HepG2 (cell line): ENCODE measurements at regions not wholly inside any gene's neighbourhood (a gene's known extent, or its start where the extent isn't known, plus 50 kb on each side); places are given as distances from the start of the nearest gene placed in this dataset.
A peak's percentile ranks its signal among the peaks of the same experiment; 100 is the strongest.

ENCODE experiments used
- ATAC-seq: fragments of 200-7000 bp; cut with Tn5 transposase; 3 replicates; pipeline ENCODE4 v1.9.1; 2020; ENCODE audit warnings: mild to moderate bottlenecking, moderate library complexity
- BruUV-seq: library from RNA; stranded (reverse); fragments of 400-500 nt; replicated peaks from 2 replicates; lab custom pipeline; 2021; lab: Mats Ljungman, UMichigan
- CTCF ChIA-PET: fragments of 300-600 bp; formaldehyde crosslinking; extraction: SDS; loops from one replicate; lab custom pipeline; 2021; ENCODE audit warnings: low total read pairs, inconsistent platforms, low intra/inter-chr PET ratio; lab: Yijun Ruan, JAX
- POLR2A ChIA-PET: fragments of 350-600 bp; sonication (Branson Sonifier 250); formaldehyde crosslinking; loops from one replicate; lab custom pipeline; 2020; ENCODE audit warnings: antibody characterized with exemption, inconsistent platforms; lab: Yijun Ruan, JAX
- DNase-seq: peaks from one replicate; pipeline ENCODE4 v3.0.0-alpha.2; 2015; ENCODE audit warnings: low spot score
- FAIRE-seq: peaks from 3 replicates; lab custom pipeline; 2011; peaks lifted over from hg19 to GRCh38; lab: Jason Lieb, UNC
- H2AFZ ChIP-seq: one replicate; pipeline ENCODE4 v1.6.1; 2011; ENCODE audit warnings: low read length, inconsistent platforms
- H3K27ac ChIP-seq: fragments of 300-600 bp; 3 replicates; pipeline ENCODE4 v1.8.0; 2011; ENCODE audit warnings: mixed run types, mild to moderate bottlenecking, mixed read lengths, low read length, inconsistent platforms; ENCODE audit not compliant: insufficient read depth; ENCODE audit errors: extremely low read length
- H3K27me3 ChIP-seq, 2 experiments: fragments of 200-600 bp in 1 of 2; 2 replicates in 1 of 2; 3 replicates in 1 of 2; pipeline versions ENCODE4 v1.6.0 to v1.8.0; 2011; ENCODE audit warnings: low read length in 2 of 2, mild to moderate bottlenecking in 2 of 2, moderate library complexity in 2 of 2, inconsistent platforms in 1 of 2; ENCODE audit not compliant: insufficient read depth in 2 of 2, control insufficient read depth in 1 of 2
- H3K36me3 ChIP-seq, 2 experiments: fragments of 200-600 bp in 1 of 2; replicated peaks in 1 of 2; 2 replicates in 1 of 2; 3 replicates in 1 of 2; pipeline versions ENCODE4 v1.5.1 to v1.8.0; 2011; ENCODE audit warnings: low read length in 2 of 2, inconsistent platforms in 1 of 2; ENCODE audit not compliant: insufficient read depth in 2 of 2, control insufficient read depth in 1 of 2
- H3K4me1 ChIP-seq: 2 replicates; pipeline ENCODE4 v1.5.1; 2012; ENCODE audit warnings: low read length, inconsistent platforms; ENCODE audit not compliant: insufficient read depth
- H3K4me2 ChIP-seq: 2 replicates; pipeline ENCODE4 v1.6.0; 2011; ENCODE audit warnings: low read depth, low read length, inconsistent platforms
- H3K4me3 ChIP-seq, 3 experiments: fragments of 200-600 bp in 1 of 3; sonication (generic), shearing (Covaris generic) in 1 of 3; replicated peaks in 1 of 3; 2 replicates each; pipeline ENCODE4 v1.5.1; 2011 to 2016; ENCODE audit warnings: low read length in 3 of 3, inconsistent platforms in 2 of 3, low read depth in 2 of 3, mild to moderate bottlenecking in 2 of 3, control low read depth in 1 of 3, mixed read lengths in 1 of 3; ENCODE audit not compliant: insufficient read depth in 1 of 3
- H3K79me2 ChIP-seq: one replicate; pipeline ENCODE4 v1.6.1; 2011; ENCODE audit warnings: low read length, inconsistent platforms; ENCODE audit not compliant: insufficient read depth
- H3K9ac ChIP-seq: 2 replicates; pipeline ENCODE4 v1.6.0; 2011; ENCODE audit warnings: mild to moderate bottlenecking, low read depth, low read length, inconsistent platforms; ENCODE audit not compliant: insufficient read depth
- H3K9me3 ChIP-seq: 2 replicates; pipeline ENCODE4 v1.5.1; 2012; ENCODE audit warnings: mild to moderate bottlenecking, low read length
- H4K20me1 ChIP-seq: 2 replicates; pipeline ENCODE4 v1.6.0; 2011; ENCODE audit warnings: inconsistent platforms, mild to moderate bottlenecking, low read length, moderate library complexity; ENCODE audit not compliant: insufficient read depth
- CCAR2 ChIP-seq: fragments of 200-400 bp; formaldehyde crosslinking; optimal IDR thresholded peaks from 2 replicates; pipeline ENCODE3; 2018; ENCODE audit warnings: low read depth, mild to moderate bottlenecking, low read length, moderate library complexity
- CHD4 ChIP-seq: fragments of 200-600 bp; sonication (generic); IDR thresholded peaks from 2 replicates; pipeline ENCODE4 v1.7.0; 2017; ENCODE audit warnings: mild to moderate bottlenecking, low read length, borderline replicate concordance
- EEA1 ChIP-seq: sonication (generic); formaldehyde crosslinking; IDR thresholded peaks from 2 replicates; pipeline ENCODE4 v1.5.1; 2020; ENCODE audit warnings: mild to moderate bottlenecking, missing genetic modification reagents, borderline replicate concordance
- FOSL2 ChIP-seq: sonication (generic); formaldehyde crosslinking; IDR thresholded peaks from 2 replicates; pipeline ENCODE4 v1.4.0; 2020; ENCODE audit warnings: missing genetic modification reagents
- HBP1 ChIP-seq: IDR thresholded peaks from 2 replicates; pipeline ENCODE4 v1.6.1; 2016; ENCODE audit warnings: low read depth, control low read depth
- MTA3 ChIP-seq: sonication (generic); formaldehyde crosslinking; IDR thresholded peaks from 2 replicates; pipeline ENCODE4 v1.4.0; 2020; ENCODE audit warnings: missing genetic modification reagents
- NFYC ChIP-seq: IDR thresholded peaks from 2 replicates; pipeline ENCODE4 v1.6.1; 2016; ENCODE audit warnings: missing genetic modification reagents, missing compliant biosample characterization
- POGZ ChIP-seq: sonication (generic); formaldehyde crosslinking; IDR thresholded peaks from 2 replicates; pipeline ENCODE4 v1.4.0; 2020; ENCODE audit warnings: mild to moderate bottlenecking, missing genetic modification reagents
- REPIN1 ChIP-seq: sonication (generic); formaldehyde crosslinking; IDR thresholded peaks from 2 replicates; pipeline ENCODE4 v1.8.0; 2022; ENCODE audit warnings: missing genetic modification reagents, low read depth, mild to moderate bottlenecking, borderline replicate concordance
- SATB2 ChIP-seq: sonication (generic); formaldehyde crosslinking; IDR thresholded peaks from 2 replicates; pipeline ENCODE4 v1.5.0; 2020; ENCODE audit warnings: missing genetic modification reagents
- TEAD3 ChIP-seq: optimal IDR thresholded peaks from 2 replicates; pipeline ENCODE3; 2016; ENCODE audit warnings: borderline replicate concordance
- THAP7 ChIP-seq: sonication (generic); formaldehyde crosslinking; IDR thresholded peaks from 2 replicates; pipeline ENCODE4 v1.8.1; 2023; ENCODE audit warnings: mild to moderate bottlenecking, missing genetic modification reagents
- YEATS4 ChIP-seq: sonication (generic); formaldehyde crosslinking; IDR thresholded peaks from 2 replicates; pipeline ENCODE4 v1.4.0; 2020; ENCODE audit warnings: missing genetic modification reagents, borderline replicate concordance
- ZBTB1 ChIP-seq: sonication (generic); formaldehyde crosslinking; IDR thresholded peaks from 2 replicates; pipeline ENCODE4 v1.4.0; 2020; ENCODE audit warnings: missing genetic modification reagents, borderline replicate concordance
- ZBTB20 ChIP-seq: sonication (generic); formaldehyde crosslinking; IDR thresholded peaks from 2 replicates; pipeline ENCODE4 v1.8.1; 2023; ENCODE audit warnings: missing genetic modification reagents, low read depth, mild to moderate bottlenecking, borderline replicate concordance
- ZFP41 ChIP-seq: sonication (generic); formaldehyde crosslinking; IDR thresholded peaks from 2 replicates; pipeline ENCODE4 v1.4.0; 2020; ENCODE audit warnings: mild to moderate bottlenecking, missing genetic modification reagents, borderline replicate concordance
- ZKSCAN5 ChIP-seq: sonication (generic); formaldehyde crosslinking; IDR thresholded peaks from 2 replicates; pipeline ENCODE4 v1.5.1; 2020; ENCODE audit warnings: mild to moderate bottlenecking, missing genetic modification reagents
- ZNF333 ChIP-seq: sonication (generic); formaldehyde crosslinking; IDR thresholded peaks from 2 replicates; pipeline ENCODE4 v1.4.0; 2020; ENCODE audit warnings: mild to moderate bottlenecking, missing genetic modification reagents, borderline replicate concordance
- ZNF569 ChIP-seq: sonication (generic); formaldehyde crosslinking; IDR thresholded peaks from 2 replicates; pipeline ENCODE4 v1.5.0; 2020; ENCODE audit warnings: mild to moderate bottlenecking, missing genetic modification reagents, moderate library complexity, borderline replicate concordance
- ZNF614 ChIP-seq: IDR thresholded peaks from 2 replicates; pipeline ENCODE4 v1.6.1; 2018; ENCODE audit warnings: missing biosample characterization, missing genetic modification reagents, inconsistent platforms, borderline replicate concordance
- ZSCAN29 ChIP-seq: sonication (generic); formaldehyde crosslinking; conservative IDR thresholded peaks from 2 replicates; pipeline ENCODE4 v1.4.0; 2020; ENCODE audit warnings: mild to moderate bottlenecking, missing genetic modification reagents
- WGBS: methylation state at CpG from one replicate; pipeline ENCODE4 v1.1.6; 2017; ENCODE audit warnings: low lambda C conversion rate; 5-methylcytosine and 5-hydroxymethylcytosine counted together
- in situ Hi-C: cut with HindIII; loops from 2 replicates; pipeline ENCODE4 v1.10.0; 2017; ENCODE audit warnings: low pct_unique_long_range_greater_than_20kb; ENCODE audit not compliant: extremely low pct_ligation_motif_present
- intact Hi-C: fragments of 100-400 bp; cut with micrococcal nuclease; formaldehyde crosslinking; loops from one replicate; pipeline ENCODE4 v1.10.0; 2022; ENCODE audit not compliant: unreplicated experiment
- TF ChIP-seq, protein P1 (sequence below): sonication (generic); formaldehyde crosslinking; IDR thresholded peaks from 2 replicates; pipeline ENCODE4 v1.4.0; 2020; ENCODE audit warnings: missing genetic modification reagents, borderline replicate concordance

DNA sequence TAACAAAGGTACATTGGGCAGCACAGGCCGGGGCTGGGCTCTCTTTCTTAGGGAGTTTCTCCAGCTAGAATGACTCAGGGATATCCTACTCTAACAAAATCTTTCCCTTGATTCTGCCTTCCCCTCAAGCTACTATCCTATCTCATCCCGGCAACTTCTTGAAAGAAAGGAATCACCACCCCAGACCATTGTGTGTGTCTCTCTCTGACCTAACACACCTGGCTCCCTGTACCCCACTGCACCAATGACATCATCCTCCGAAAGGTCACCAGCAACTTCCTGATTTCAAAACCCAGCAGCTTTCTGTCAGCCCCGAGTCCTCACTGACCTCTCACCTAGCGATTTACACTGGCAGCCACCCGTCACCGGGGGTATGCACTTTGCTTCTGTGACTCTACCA lies 72.1 kb upstream of the MAP4K4 start:
- no peaks in the 10 kb centered on the region for H3K9me3 ChIP-seq
- DNase-seq: peak; percentile 75
- ATAC-seq: peak; percentile 63
- peak overlapping the region; percentile 8 for H2AFZ ChIP-seq
- ChIA-PET POLR2A (interaction anchor here (1.0 to 4.1 kb wide), 3 partner anchors 11 to 72 kb away, joined by 3 to 18 read pairs (median 4); partner anchors contain the start of gene MAP4K4), CTCF (no interaction called here)
- WGBS: 19% methylated on average over 7 of the region's 7 CpGs
- no peaks in the 10 kb centered on the region for H4K20me1 ChIP-seq
- no peak overlapping the region for H3K4me3 ChIP-seq
- intact Hi-C loops: no loop called here
- in situ Hi-C loops: no loop called here
- FAIRE-seq: peak; percentile 42
- H3K4me1 ChIP-seq: peaks cover 72% of the 10 kb centered on the region
- H3K27ac ChIP-seq: no peak overlapping the region
- no TSS peak for BruUV-seq
- H3K27me3 ChIP-seq: no peaks in the 10 kb centered on the region
- peak overlapping the region; percentile 65 for H3K4me2 ChIP-seq
- no peaks in the 10 kb centered on the region for H3K36me3 ChIP-seq
- no peaks in the 10 kb centered on the region for H3K79me2 ChIP-seq
- H3K9ac ChIP-seq: peak overlapping the region; percentile 28
- no peak for TF ChIP-seq SATB2
- TF ChIP-seq CCAR2: no peak
- TF ChIP-seq THAP7: no peak
- TF ChIP-seq, protein P1, sequence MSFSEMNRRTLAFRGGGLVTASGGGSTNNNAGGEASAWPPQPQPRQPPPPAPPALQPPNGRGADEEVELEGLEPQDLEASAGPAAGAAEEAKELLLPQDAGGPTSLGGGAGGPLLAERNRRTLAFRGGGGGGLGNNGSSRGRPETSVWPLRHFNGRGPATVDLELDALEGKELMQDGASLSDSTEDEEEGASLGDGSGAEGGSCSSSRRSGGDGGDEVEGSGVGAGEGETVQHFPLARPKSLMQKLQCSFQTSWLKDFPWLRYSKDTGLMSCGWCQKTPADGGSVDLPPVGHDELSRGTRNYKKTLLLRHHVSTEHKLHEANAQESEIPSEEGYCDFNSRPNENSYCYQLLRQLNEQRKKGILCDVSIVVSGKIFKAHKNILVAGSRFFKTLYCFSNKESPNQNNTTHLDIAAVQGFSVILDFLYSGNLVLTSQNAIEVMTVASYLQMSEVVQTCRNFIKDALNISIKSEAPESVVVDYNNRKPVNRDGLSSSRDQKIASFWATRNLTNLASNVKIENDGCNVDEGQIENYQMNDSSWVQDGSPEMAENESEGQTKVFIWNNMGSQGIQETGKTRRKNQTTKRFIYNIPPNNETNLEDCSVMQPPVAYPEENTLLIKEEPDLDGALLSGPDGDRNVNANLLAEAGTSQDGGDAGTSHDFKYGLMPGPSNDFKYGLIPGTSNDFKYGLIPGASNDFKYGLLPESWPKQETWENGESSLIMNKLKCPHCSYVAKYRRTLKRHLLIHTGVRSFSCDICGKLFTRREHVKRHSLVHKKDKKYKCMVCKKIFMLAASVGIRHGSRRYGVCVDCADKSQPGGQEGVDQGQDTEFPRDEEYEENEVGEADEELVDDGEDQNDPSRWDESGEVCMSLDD (CRISPR knock-in tag): peak; percentile 37; the same call in 1 of the 2 replicates
- TF ChIP-seq CHD4: no peak
- no peak for TF ChIP-seq REPIN1 (CRISPR knock-in tag)
- 0 out of 2 replicates have a peak, but pooled peaks have one; percentile 48 for TF ChIP-seq ZNF614
- no peak for TF ChIP-seq MTA3 (CRISPR knock-in tag)
- no peak for TF ChIP-seq EEA1
- TF ChIP-seq ZNF333 (CRISPR knock-in tag): no peak
- no peak for TF ChIP-seq TEAD3 (CRISPR knock-in tag)
- TF ChIP-seq ZNF569: no peak
- no peak for TF ChIP-seq YEATS4
- TF ChIP-seq FOSL2: peak; percentile 74
- 0 out of 2 replicates have a peak, but pooled peaks have one; percentile 2 for TF ChIP-seq ZSCAN29 (CRISPR knock-in tag)
- no peak for TF ChIP-seq ZFP41 (CRISPR knock-in tag)
- no peak for TF ChIP-seq HBP1
- no peak for TF ChIP-seq ZBTB1 (CRISPR knock-in tag)
- TF ChIP-seq ZBTB20: 0 out of 2 replicates have a peak, but pooled peaks have one; percentile 34
- TF ChIP-seq ZKSCAN5 (CRISPR knock-in tag): 0 out of 2 replicates have a peak, but pooled peaks have one; percentile 47
- TF ChIP-seq POGZ: peak; percentile 60; the same call in 1 of the 2 replicates
- no peak for TF ChIP-seq NFYC
